ENCODE measurements at regions not wholly inside any gene's neighbourhood (a gene's known extent, or its start where the extent isn't known, plus 50 kb on each side); places are given as distances from the start of the nearest gene placed in this dataset.

DNA sequence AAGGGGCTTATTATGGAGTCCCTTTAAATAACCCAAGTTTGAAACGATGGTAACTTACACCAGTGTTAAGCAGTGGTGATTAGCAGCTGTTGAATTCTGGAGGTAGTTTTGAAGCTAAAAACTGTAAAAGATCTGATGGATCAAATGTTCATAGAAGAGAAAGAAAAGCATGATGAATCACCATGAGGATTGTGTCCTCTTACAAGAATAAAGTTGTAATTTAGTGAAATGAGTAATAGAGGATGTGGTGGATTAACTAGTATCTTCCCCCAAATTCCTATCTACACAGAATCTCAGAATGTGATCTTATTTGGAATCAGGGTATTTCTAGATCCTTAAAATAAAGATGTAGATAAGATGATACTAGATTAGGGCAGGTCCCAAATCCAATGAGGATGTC lies 1138.2 kb upstream of the TMEFF2 start:
- no peak for TF ChIP-seq SMC3 (IDR thresholded peaks at IDR 0.05; ENCODE audit: low read length)
- no peak for TF ChIP-seq ZNF670 (CRISPR knock-in tag; IDR thresholded peaks at IDR 0.05; ENCODE audit: borderline replicate concordance)
- TF ChIP-seq, protein P1, sequence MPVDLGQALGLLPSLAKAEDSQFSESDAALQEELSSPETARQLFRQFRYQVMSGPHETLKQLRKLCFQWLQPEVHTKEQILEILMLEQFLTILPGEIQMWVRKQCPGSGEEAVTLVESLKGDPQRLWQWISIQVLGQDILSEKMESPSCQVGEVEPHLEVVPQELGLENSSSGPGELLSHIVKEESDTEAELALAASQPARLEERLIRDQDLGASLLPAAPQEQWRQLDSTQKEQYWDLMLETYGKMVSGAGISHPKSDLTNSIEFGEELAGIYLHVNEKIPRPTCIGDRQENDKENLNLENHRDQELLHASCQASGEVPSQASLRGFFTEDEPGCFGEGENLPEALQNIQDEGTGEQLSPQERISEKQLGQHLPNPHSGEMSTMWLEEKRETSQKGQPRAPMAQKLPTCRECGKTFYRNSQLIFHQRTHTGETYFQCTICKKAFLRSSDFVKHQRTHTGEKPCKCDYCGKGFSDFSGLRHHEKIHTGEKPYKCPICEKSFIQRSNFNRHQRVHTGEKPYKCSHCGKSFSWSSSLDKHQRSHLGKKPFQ (CRISPR knock-in tag; IDR thresholded peaks at IDR 0.05; ENCODE audit: insufficient replicate concordance): no peak
- no peak for TF ChIP-seq PCBP2 (optimal IDR thresholded peaks at IDR 0.05; ENCODE audit: low read depth, low read length, poor library complexity, severe bottlenecking)
- no peak for TF ChIP-seq ZSCAN22 (CRISPR knock-in tag; IDR thresholded peaks at IDR 0.05)
- no peak for TF ChIP-seq CHD2 (IDR thresholded peaks at IDR 0.05; ENCODE audit: low read depth, low read length)
- no peak for TF ChIP-seq ZNF556 (CRISPR knock-in tag; IDR thresholded peaks at IDR 0.05; ENCODE audit: borderline replicate concordance)
- TF ChIP-seq, protein P2, sequence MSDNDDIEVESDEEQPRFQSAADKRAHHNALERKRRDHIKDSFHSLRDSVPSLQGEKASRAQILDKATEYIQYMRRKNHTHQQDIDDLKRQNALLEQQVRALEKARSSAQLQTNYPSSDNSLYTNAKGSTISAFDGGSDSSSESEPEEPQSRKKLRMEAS (IDR thresholded peaks at IDR 0.05): no peak
